K562 (cell line): ENCODE measurements at regions not wholly inside any gene's neighbourhood (a gene's known extent, or its start where the extent isn't known, plus 50 kb on each side); places are given as distances from the start of the nearest gene placed in this dataset.

Experiments
- ATAC-seq: fragments of 200-7000 bp; cut with Tn5 transposase; 3 replicates; pipeline ENCODE4 v1.9.1; 2020; ENCODE audit warnings: moderate library complexity
- BruUV-seq: library from RNA; stranded (reverse); fragments of 400-500 nt; replicated peaks from 2 replicates; lab custom pipeline; 2021; lab: Mats Ljungman, UMichigan
- CTCF ChIA-PET: fragments of 300-600 bp; formaldehyde crosslinking; extraction: SDS; loops from one replicate; lab custom pipeline; 2021; ENCODE audit warnings: low intra/inter-chr PET ratio; lab: Yijun Ruan, JAX
- POLR2A ChIA-PET: fragments of 300-600, 350-650 bp; sonication (Branson Sonifier 250); formaldehyde crosslinking; extraction: SDS; loops from one replicate; lab custom pipeline; 2021; ENCODE audit warnings: antibody characterized with exemption, inconsistent platforms; lab: Yijun Ruan, JAX
- DNase-seq, 4 experiments: peaks; one replicate each; pipeline versions ENCODE4 v3.0.0 to v3.0.0-alpha.2; 2011 to 2018; ENCODE audit warnings: low spot score in 3 of 4, mixed read lengths in 3 of 4; ENCODE audit errors: extremely low read depth in 1 of 4
- FAIRE-seq: peaks from 2 replicates; lab custom pipeline; 2011; peaks lifted over from hg19 to GRCh38; lab: Jason Lieb, UNC
- H2AFZ ChIP-seq: 2 replicates; pipeline ENCODE4 v1.6.0; 2011; ENCODE audit warnings: low read depth, low read length, control low read depth, inconsistent platforms
- H3K27ac ChIP-seq: fragments of 200-600 bp; 3 replicates; pipeline ENCODE4 v1.8.0; 2011; ENCODE audit warnings: low read depth, mild to moderate bottlenecking, control low read depth, inconsistent platforms, low read length, moderate library complexity, mixed read lengths; ENCODE audit errors: extremely low read depth
- H3K27me3 ChIP-seq, 2 experiments: fragments of 300-600 bp in 1 of 2; 2 replicates in 1 of 2; 3 replicates in 1 of 2; pipeline versions ENCODE4 v1.6.0 to v1.8.0; 2011; ENCODE audit warnings: inconsistent platforms in 2 of 2, low read length in 2 of 2, mild to moderate bottlenecking in 1 of 2, mixed read lengths in 1 of 2, moderate library complexity in 1 of 2; ENCODE audit not compliant: control insufficient read depth in 2 of 2, insufficient read depth in 2 of 2
- H3K36me3 ChIP-seq: fragments of 300-600 bp; 3 replicates; pipeline ENCODE4 v1.8.0; 2011; ENCODE audit warnings: mild to moderate bottlenecking, low read length, inconsistent platforms; ENCODE audit not compliant: control insufficient read depth, insufficient read depth
- H3K4me1 ChIP-seq, 2 experiments: fragments of 200-600 bp in 1 of 2; replicated peaks in 1 of 2; 2 replicates in 1 of 2; 3 replicates in 1 of 2; pipeline versions ENCODE4 v1.5.1 to v1.8.0; 2011; ENCODE audit warnings: inconsistent platforms in 2 of 2, low read length in 2 of 2, mild to moderate bottlenecking in 1 of 2, mixed read lengths in 1 of 2, moderate library complexity in 1 of 2; ENCODE audit not compliant: control insufficient read depth in 2 of 2, insufficient read depth in 2 of 2
- H3K4me2 ChIP-seq: 2 replicates; pipeline ENCODE4 v1.6.1; 2011; ENCODE audit warnings: low read length, control low read depth, inconsistent platforms, mixed read lengths; ENCODE audit not compliant: insufficient read depth
- H3K4me3 ChIP-seq: fragments of 200-600 bp; sonication (generic), shearing (Covaris generic); 2 replicates; pipeline ENCODE4 v1.5.1; 2016; ENCODE audit warnings: control low read depth, inconsistent platforms
- H3K79me2 ChIP-seq: fragments of 200-600 bp; 3 replicates; pipeline ENCODE4 v1.8.0; 2011; ENCODE audit warnings: low read length, inconsistent platforms; ENCODE audit not compliant: control insufficient read depth, insufficient read depth
- H3K9ac ChIP-seq, 2 experiments: 2 replicates each; pipeline versions ENCODE4 v1.6.0 to v1.6.1; 2011; ENCODE audit warnings: low read depth in 2 of 2, low read length in 2 of 2, control low read depth in 1 of 2, inconsistent platforms in 1 of 2, mild to moderate bottlenecking in 1 of 2, mixed read lengths in 1 of 2; ENCODE audit not compliant: insufficient read depth in 1 of 2
- H3K9me1 ChIP-seq: one replicate; pipeline ENCODE4 v1.6.0; 2011; ENCODE audit warnings: inconsistent platforms, mild to moderate bottlenecking, low read length, moderate library complexity; ENCODE audit not compliant: control insufficient read depth, insufficient read depth
- H3K9me3 ChIP-seq: replicated peaks from 2 replicates; pipeline ENCODE4 v1.5.1; 2011; ENCODE audit warnings: low read depth, low read length, inconsistent platforms; ENCODE audit not compliant: control insufficient read depth, insufficient read depth
- H4K20me1 ChIP-seq: replicated peaks from 2 replicates; pipeline ENCODE4 v1.6.1; 2011; ENCODE audit warnings: low read length, inconsistent platforms, mixed read lengths; ENCODE audit not compliant: control insufficient read depth, insufficient read depth
- ARID1B ChIP-seq: fragments of 450-650 bp; IDR thresholded peaks from 2 replicates; pipeline ENCODE4 v1.6.1; 2016; ENCODE audit warnings: antibody characterized with exemption, mild to moderate bottlenecking, inconsistent platforms
- CHD2 ChIP-seq: IDR thresholded peaks from 2 replicates; pipeline ENCODE4 v1.6.1; 2011; ENCODE audit warnings: low read depth, low read length
- CHD4 ChIP-seq: fragments of 200-600 bp; sonication (generic); IDR thresholded peaks from 3 replicates; pipeline ENCODE4 v1.6.1; 2012; ENCODE audit warnings: low read depth, mild to moderate bottlenecking, mixed read lengths, low read length, inconsistent platforms; ENCODE audit not compliant: insufficient read depth, insufficient replicate concordance, poor library complexity, severe bottlenecking
- CREB1 ChIP-seq, 2 experiments: sonication (generic) in 1 of 2; formaldehyde crosslinking in 1 of 2; IDR thresholded peaks; 2 replicates each; pipeline versions ENCODE4 v1.6.1 to v1.8.0; 2012 to 2022; ENCODE audit warnings: inconsistent platforms in 1 of 2, mild to moderate bottlenecking in 1 of 2, missing genetic modification reagents in 1 of 2, moderate library complexity in 1 of 2
- CXXC5 ChIP-seq: fragments of 250-450 bp; sonication (Bioruptor Pico); IDR thresholded peaks from 2 replicates; pipeline ENCODE4 v1.8.0; 2022; ENCODE audit warnings: inconsistent platforms, mild to moderate bottlenecking, moderate library complexity
- ELF1 ChIP-seq: fragments of 200-800 bp; sonication (Bioruptor generic); IDR thresholded peaks from 2 replicates; pipeline ENCODE4 v1.6.1; 2016; ENCODE audit warnings: missing genetic modification characterization, missing compliant biosample characterization
- ELF4 ChIP-seq: fragments of 450-650 bp; formaldehyde crosslinking; IDR thresholded peaks from 2 replicates; pipeline ENCODE4 v1.4.0; 2022; ENCODE audit warnings: missing genetic modification characterization
- HOXB6 ChIP-seq: fragments of 250-450 bp; sonication (Bioruptor Pico); IDR thresholded peaks from 2 replicates; pipeline ENCODE4 v1.5.1; 2022; ENCODE audit warnings: mild to moderate bottlenecking, borderline replicate concordance
- RHOXF2B ChIP-seq: fragments of 250-450 bp; sonication (Bioruptor Pico); conservative IDR thresholded peaks from 2 replicates; pipeline ENCODE4 v1.5.1; 2021
- SPI1 ChIP-seq: IDR thresholded peaks from 2 replicates; pipeline ENCODE4 v1.6.1; 2011; ENCODE audit warnings: low read depth, low read length, control low read depth, borderline replicate concordance
- TAF7 ChIP-seq: fragments of 450-650 bp; IDR thresholded peaks from 2 replicates; pipeline ENCODE4 v1.6.1; 2016; ENCODE audit warnings: missing genetic modification characterization, missing compliant biosample characterization
- TAL1 ChIP-seq: fragments of 450-650 bp; IDR thresholded peaks from 2 replicates; pipeline ENCODE4 v1.6.1; 2016; ENCODE audit warnings: mild to moderate bottlenecking
- YBX1 ChIP-seq: fragments of 450-650 bp; IDR thresholded peaks from 2 replicates; pipeline ENCODE4 v1.7.1; 2016; ENCODE audit warnings: mild to moderate bottlenecking
- ZNF174 ChIP-seq: fragments of 250-450 bp; sonication (Bioruptor Pico); IDR thresholded peaks from 2 replicates; pipeline ENCODE4 v1.4.0; 2020; ENCODE audit warnings: mild to moderate bottlenecking
- ZNF324 ChIP-seq: fragments of 250-450 bp; sonication (Bioruptor Pico); IDR thresholded peaks from 2 replicates; pipeline ENCODE4 v1.4.0; 2020; ENCODE audit warnings: mild to moderate bottlenecking
- WGBS: fragments of 100-300 bp; shearing (Covaris generic); methylation state at CpG from one replicate; pipeline ENCODE4 v1.1.6; 2016; ENCODE audit warnings: low coverage, mixed read lengths; ENCODE audit not compliant: insufficient coverage; ENCODE audit errors: missing lambda C conversion rate; 5-methylcytosine and 5-hydroxymethylcytosine counted together
- in situ Hi-C: fragments of 300-500 bp; cut with MboI; formaldehyde crosslinking; loops from 4 replicates; pipeline ENCODE4 v1.15.0; 2018; ENCODE audit warnings: inconsistent platforms, mixed read lengths
- intact Hi-C: fragments of 100-400 bp; cut with micrococcal nuclease; formaldehyde crosslinking; loops from 2 replicates; pipeline ENCODE4 v1.14.2; 2022
- TF ChIP-seq, protein P1 (sequence below): fragments of 450-650 bp; formaldehyde crosslinking; IDR thresholded peaks from 2 replicates; pipeline ENCODE4 v1.4.0; 2020; ENCODE audit warnings: mild to moderate bottlenecking, mixed read lengths
- TF ChIP-seq, protein P2 (sequence below): sonication (generic); formaldehyde crosslinking; IDR thresholded peaks from 2 replicates; pipeline ENCODE4 v1.8.1; 2023; ENCODE audit warnings: mild to moderate bottlenecking, missing genetic modification reagents

DNA sequence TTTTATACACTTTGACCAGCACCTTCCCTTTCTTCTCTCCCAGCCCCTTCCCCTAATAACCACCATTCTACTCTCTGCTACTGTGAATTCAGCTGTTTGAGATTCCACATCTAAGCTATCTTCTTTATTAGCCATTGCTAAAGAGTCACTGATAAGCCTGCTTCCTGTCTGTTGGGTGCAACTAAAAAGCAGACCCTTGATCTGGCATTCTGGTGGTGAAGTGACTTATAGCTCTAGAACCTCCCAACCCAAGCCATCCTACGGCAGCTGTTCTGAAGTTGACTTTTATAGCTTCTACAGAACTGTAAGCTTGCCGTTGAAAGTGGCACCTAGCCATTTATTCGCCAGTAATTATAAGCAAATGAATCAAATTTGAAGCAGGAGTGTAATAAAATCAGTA lies 105.6 kb downstream of the AHR start (continued):
- no peak for TF ChIP-seq CHD4
- TF ChIP-seq CREB1 (IDR thresholded peaks at IDR 0.05) = no peak
- no peak for TF ChIP-seq CREB1 (CRISPR knock-in tag; IDR thresholded peaks at IDR 0.05)
- TF ChIP-seq YBX1 = no peak
- TF ChIP-seq HOXB6 = no peak
- no peak for TF ChIP-seq ARID1B
- TF ChIP-seq, protein P1, sequence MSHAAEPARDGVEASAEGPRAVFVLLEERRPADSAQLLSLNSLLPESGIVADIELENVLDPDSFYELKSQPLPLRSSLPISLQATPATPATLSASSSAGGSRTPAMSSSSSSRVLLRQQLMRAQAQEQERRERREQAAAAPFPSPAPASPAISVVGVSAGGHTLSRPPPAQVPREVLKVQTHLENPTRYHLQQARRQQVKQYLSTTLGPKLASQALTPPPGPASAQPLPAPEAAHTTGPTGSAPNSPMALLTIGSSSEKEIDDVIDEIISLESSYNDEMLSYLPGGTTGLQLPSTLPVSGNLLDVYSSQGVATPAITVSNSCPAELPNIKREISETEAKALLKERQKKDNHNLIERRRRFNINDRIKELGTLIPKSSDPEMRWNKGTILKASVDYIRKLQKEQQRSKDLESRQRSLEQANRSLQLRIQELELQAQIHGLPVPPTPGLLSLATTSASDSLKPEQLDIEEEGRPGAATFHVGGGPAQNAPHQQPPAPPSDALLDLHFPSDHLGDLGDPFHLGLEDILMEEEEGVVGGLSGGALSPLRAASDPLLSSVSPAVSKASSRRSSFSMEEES = no peak
- no peak for TF ChIP-seq TAL1
- TF ChIP-seq CHD2 = no peak
- TF ChIP-seq ELF1 (tag) = no peak
- TF ChIP-seq, all 486 proteins: peak for 0

DNA sequence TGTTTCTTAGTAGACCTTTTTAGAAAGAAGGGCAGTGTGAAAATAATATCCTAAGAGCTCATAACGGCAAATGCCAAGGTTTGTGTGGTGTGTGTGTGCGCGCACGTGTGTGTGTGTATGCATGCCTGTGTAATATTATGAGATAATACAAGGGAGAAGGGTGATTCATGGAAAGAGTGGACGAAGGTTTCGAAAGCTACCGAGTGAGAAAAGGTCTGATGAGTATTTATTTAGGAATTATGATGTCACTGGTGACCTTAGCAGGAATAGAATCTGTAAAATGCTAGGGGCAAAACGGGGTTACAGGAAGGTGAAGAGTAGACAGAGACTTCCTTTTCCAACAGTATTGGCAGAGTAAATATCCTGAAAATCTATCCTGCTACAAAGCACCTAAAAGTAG lies 107.3 kb downstream of the AHR start:
- Histone ChIP-seq H4K20me1 (no peaks in the 10 kb centered on the region), H3K9me1 (no peaks in the 10 kb centered on the region), H3K4me2 (no peak overlapping the region), H2AFZ (no peak overlapping the region), H3K4me1 (no peaks in the 10 kb centered on the region), H3K27ac (no peak overlapping the region), H3K4me3 (no peak overlapping the region), H3K9me3 (no peaks in the 10 kb centered on the region), H3K27me3 (no peaks in the 10 kb centered on the region), H3K9ac (no peak overlapping the region), H3K36me3 (no peaks in the 10 kb centered on the region), H3K79me2 (no peaks in the 10 kb centered on the region)
- ChIA-PET CTCF (no interaction called here), POLR2A (no interaction called here)
- no TSS peak for BruUV-seq
- FAIRE-seq (no peak), DNase-seq (no peak), ATAC-seq (no peak)
- in situ Hi-C loops (no loop called here), intact Hi-C loops (no loop called here)
- 21% methylated on average over 8 of the region's 8 CpGs for WGBS
- TF ChIP-seq ELF4 (CRISPR knock-in tag) (no peak), RHOXF2B (CRISPR knock-in tag) (no peak), CXXC5 (CRISPR knock-in tag) (no peak), ZNF174 (no peak), ZNF324 (CRISPR knock-in tag) (no peak), SPI1 (no peak), TAF7 (no peak)
- TF ChIP-seq, protein P2, sequence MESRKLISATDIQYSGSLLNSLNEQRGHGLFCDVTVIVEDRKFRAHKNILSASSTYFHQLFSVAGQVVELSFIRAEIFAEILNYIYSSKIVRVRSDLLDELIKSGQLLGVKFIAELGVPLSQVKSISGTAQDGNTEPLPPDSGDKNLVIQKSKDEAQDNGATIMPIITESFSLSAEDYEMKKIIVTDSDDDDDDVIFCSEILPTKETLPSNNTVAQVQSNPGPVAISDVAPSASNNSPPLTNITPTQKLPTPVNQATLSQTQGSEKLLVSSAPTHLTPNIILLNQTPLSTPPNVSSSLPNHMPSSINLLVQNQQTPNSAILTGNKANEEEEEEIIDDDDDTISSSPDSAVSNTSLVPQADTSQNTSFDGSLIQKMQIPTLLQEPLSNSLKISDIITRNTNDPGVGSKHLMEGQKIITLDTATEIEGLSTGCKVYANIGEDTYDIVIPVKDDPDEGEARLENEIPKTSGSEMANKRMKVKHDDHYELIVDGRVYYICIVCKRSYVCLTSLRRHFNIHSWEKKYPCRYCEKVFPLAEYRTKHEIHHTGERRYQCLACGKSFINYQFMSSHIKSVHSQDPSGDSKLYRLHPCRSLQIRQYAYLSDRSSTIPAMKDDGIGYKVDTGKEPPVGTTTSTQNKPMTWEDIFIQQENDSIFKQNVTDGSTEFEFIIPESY (CRISPR knock-in tag) = no peak
